GM12891 (cell line): ENCODE measurements at regions not wholly inside any gene's neighbourhood (a gene's known extent, or its start where the extent isn't known, plus 50 kb on each side); places are given as distances from the start of the nearest gene placed in this dataset.
"Not testable (repeated sequence)": the region's sequence is repeated elsewhere in the genome, so short reads cannot be mapped to it uniquely, and the experiment has no call there.

ENCODE experiments used
- DNase-seq: peaks from one replicate; pipeline ENCODE4 v3.0.0; 2011; ENCODE audit warnings: low spot score; ENCODE audit not compliant: insufficient read length
- FAIRE-seq: peaks from 2 replicates; lab custom pipeline; 2011; peaks lifted over from hg19 to GRCh38; lab: Jason Lieb, UNC
- PAX5 ChIP-seq: IDR thresholded peaks from 2 replicates; pipeline ENCODE4 v1.6.1; 2011; ENCODE audit warnings: low read length, moderate library complexity, mild to moderate bottlenecking; ENCODE audit not compliant: insufficient read depth, severe bottlenecking
- POLR2A ChIP-seq: IDR thresholded peaks from 2 replicates; pipeline ENCODE4 v1.6.1; 2011; ENCODE audit warnings: low read depth, low read length, control low read depth
- POLR2AphosphoS5 ChIP-seq: IDR thresholded peaks from 2 replicates; pipeline ENCODE4 v1.6.1; 2011; ENCODE audit warnings: low read depth, low read length, control low read depth
- POU2F2 ChIP-seq: IDR thresholded peaks from 2 replicates; pipeline ENCODE4 v1.6.1; 2011; ENCODE audit warnings: low read depth, mild to moderate bottlenecking, control low read depth, low read length, moderate library complexity
- SPI1 ChIP-seq: IDR thresholded peaks from 2 replicates; pipeline ENCODE4 v1.6.1; 2011; ENCODE audit warnings: low read depth, low read length, control low read depth
- TAF1 ChIP-seq: IDR thresholded peaks from 2 replicates; pipeline ENCODE4 v1.6.1; 2011; ENCODE audit warnings: low read depth, low read length, control low read depth

GRCh38 chr6:154611847-154612246, 101.4 kb upstream of the CNKSR3 start:
- no peak for DNase-seq
- TF ChIP-seq POLR2A = no peak
- no peak for TF ChIP-seq SPI1
- no peak for TF ChIP-seq POU2F2
- TF ChIP-seq TAF1 = no peak
- TF ChIP-seq PAX5 = no peak
- TF ChIP-seq POLR2AphosphoS5 = no peak
- FAIRE-seq = no peak

DNA sequence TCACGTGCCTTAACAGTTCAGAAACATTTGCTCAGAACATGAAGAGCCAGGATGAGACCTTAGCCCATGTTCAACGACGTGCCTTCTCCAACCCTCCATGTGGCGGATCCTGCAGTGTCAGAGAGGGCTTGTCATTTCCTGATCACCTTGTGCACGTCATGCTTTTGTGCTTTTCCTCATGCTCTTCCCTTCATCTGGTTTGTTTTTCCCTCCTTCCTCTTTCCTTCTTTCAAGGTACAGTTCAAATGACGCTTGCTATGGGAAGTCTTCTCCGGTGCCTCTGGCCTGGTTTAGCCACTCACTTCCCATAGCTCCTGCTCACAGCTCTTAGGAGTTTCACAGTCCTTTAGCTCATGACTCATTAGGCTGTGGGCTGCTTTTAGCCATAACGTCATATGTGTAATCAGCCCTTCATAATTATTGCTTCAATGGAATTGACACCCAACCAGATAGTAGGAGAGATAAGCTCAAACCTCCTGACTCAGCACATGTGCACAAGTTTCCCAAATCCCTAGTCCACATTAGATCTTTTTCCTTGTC, 102.7 kb upstream of the CNKSR3 start:
- DNase-seq (no peak), FAIRE-seq (no peak)
- TF ChIP-seq POLR2A (no peak), TAF1 (no peak), SPI1 (no peak), POU2F2 (no peak), PAX5 (no peak), POLR2AphosphoS5 (no peak)

- TF ChIP-seq POU2F2 (no peak), POLR2A (no peak), TAF1 (no peak), PAX5 (no peak), SPI1 (no peak), POLR2AphosphoS5 (no peak)
- no peak for DNase-seq
- FAIRE-seq = no peak
These were observed 103.6 kb upstream of the CNKSR3 start for GRCh38 chr6:154614101-154614500.

GRCh38 chr6:154614641-154615040, 104.2 kb upstream of the CNKSR3 start:
- no peak for TF ChIP-seq PAX5
- TF ChIP-seq SPI1 = no peak
- TF ChIP-seq POLR2A = no peak
- DNase-seq = no peak
- no peak for FAIRE-seq

DNA sequence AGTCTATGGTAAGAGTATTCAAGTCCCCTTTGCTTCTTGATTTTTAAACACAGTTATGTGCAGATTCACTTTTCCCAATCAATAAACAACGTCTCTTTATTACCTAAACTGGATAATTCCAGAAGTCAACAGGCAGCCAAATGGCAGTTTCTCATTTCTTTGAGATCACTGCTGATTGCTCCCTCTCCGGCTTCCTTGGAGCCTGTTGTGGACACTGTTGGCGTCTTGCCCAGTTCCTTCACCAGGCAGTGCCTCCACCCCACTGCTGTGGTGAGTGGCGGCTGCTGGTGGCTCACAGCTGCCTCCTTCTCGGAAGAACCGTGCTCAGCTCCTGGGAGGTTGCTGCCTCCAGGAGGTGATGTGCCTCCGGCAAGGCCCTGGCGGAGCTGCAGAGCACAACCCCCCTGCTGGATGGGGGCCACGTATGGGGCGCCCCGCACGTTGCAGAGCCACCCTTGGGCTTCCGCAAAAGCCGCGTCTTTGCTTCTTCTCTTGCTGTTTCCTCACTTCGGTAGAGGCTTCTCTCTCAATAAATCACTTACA, 105.1 kb upstream of the CNKSR3 start:
- FAIRE-seq (no peak), DNase-seq (no peak)
- TF ChIP-seq TAF1 = no peak
- no peak for TF ChIP-seq POLR2AphosphoS5
- TF ChIP-seq POU2F2 = no peak
- no peak for TF ChIP-seq SPI1
- TF ChIP-seq PAX5 = no peak
- TF ChIP-seq POLR2A = no peak

DNA sequence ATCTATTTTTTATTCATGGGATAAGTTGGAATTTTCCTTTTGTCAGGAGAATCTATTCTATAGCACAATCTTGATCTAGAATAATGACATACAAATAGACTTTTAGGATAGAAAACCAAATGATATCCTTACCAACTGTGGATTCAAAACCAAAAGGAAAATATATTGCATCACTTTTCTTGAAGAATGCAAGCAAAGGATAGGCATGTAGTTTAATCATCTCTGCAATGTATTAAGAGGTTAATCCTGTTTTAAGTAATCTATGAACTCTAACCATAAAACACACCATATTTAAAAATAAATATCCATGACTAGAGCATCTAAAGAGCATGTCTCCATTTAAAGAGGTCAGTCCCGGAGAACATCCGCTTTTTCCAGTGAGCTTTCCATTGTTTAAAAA, 106.7 kb upstream of the CNKSR3 start:
- no peak for DNase-seq
- no peak for FAIRE-seq

DNA sequence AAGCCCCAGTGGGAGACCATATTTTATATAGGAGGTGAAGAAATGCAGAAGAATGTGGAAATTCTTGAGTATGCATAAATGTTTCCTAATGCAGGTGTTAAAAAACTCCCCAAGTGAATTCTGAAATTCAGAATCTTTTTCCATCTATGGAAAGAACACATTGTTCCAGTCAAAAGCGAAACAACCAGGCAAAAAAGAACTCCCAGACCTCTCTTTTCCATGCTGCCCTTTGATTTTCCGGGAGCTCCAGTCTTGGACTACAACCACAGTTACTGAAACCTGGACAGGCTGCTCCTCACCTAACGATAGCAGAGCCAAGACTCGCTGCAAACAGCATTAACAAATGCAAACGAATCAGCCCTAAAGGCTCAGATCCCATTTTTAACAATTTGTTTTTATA, 108.7 kb upstream of the CNKSR3 start:
- no peak for DNase-seq
- TF ChIP-seq POLR2AphosphoS5 (no peak), POLR2A (no peak), TAF1 (no peak), SPI1 (no peak), POU2F2 (no peak), PAX5 (no peak)
- no peak for FAIRE-seq

More for the DNA sequence above, 106.7 kb upstream of the CNKSR3 start:
- TF ChIP-seq SPI1 = no peak
- TF ChIP-seq PAX5 = no peak
- TF ChIP-seq POLR2AphosphoS5 = no peak
- no peak for TF ChIP-seq POU2F2
- no peak for TF ChIP-seq POLR2A
- TF ChIP-seq TAF1 = no peak

DNA sequence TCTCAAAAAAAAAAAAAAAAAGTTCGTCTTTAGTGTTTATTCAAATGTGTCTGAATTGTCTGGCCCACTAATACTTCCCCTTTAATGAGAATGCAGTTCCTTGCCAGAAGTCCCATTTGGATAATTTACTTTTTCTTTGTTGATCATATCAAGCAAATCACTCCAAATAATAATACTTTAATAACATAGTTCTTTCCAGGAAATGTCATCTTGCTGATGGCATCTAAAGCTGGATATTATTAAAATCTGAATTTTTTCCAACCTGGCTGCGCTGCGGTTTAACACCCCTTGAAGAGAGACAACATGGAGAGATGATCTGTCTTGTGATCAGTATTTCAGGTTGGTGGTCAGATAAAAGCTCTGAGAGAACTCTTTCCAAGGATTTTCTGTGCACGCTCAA, 111.2 kb upstream of the CNKSR3 start:
- TF ChIP-seq PAX5 (no peak), POLR2A (no peak), POLR2AphosphoS5 (no peak), TAF1 (no peak), SPI1 (no peak), POU2F2 (no peak)
- DNase-seq (no peak), FAIRE-seq (no peak)

DNA sequence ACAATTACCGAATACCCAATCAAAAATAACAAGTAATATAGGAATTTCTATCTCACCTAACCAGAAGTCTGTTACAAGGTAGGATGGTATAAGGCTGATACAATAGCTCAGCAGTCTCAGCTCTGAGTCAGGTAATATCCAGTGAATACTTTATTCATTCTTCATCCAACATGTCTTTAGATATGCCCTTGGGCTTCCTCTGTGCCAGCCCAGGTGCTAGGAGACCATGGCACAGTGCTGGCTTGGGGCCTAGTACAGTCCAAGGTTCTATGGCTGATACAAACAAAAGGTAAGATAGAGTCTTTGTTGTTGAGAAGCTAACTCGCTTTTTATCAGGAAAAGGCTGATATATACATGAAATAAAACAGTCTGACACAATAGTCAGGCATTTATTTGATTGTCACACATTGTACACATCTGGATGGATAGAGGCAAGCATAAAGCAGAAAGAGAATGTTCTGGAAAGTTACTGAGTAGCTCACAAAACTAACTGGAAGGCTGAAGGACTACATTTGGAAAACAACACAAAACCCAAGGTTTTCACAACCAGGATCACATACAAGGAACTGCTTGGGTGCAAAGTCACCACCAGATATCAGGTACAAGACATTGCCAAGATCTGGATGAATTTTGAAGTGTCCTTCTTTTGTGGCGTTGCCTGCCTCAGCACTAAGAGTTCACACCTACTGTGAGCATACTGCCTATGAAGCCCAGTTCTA, 110.4 kb upstream of the SCAF8 start:
- FAIRE-seq = no peak
- TF ChIP-seq POU2F2 (no peak), POLR2A (no peak), PAX5 (no peak), POLR2AphosphoS5 (no peak), TAF1 (no peak), SPI1 (no peak)
- DNase-seq = no peak

DNA sequence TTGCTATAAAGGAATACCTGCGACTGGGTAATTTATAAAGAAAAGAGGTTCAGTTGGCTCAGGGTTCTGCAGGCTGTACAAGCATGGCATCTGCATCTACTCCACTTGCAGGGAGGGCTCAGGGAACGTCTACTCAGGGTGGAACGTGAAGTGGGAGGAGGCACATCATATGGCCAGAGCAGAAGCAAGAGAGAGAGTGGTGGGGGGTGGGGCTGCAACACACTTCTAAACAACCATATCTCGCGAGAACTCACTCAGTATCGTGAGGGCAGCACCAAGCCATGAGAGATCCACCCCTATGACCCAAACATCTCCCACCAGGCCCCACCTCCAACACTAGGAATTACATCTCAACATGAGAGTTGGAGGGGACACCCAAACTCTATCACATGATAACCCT, 109.8 kb upstream of the SCAF8 start:
- DNase-seq (no peak), FAIRE-seq (no peak)
- TF ChIP-seq POLR2A (no peak), SPI1 (no peak), PAX5 (no peak), POU2F2 (no peak), TAF1 (no peak)

- no peak for FAIRE-seq
- TF ChIP-seq PAX5 = no peak
- TF ChIP-seq POLR2A = no peak
- TF ChIP-seq POLR2AphosphoS5 = no peak
- no peak for DNase-seq
These were observed 109.1 kb upstream of the SCAF8 start for GRCh38 chr6:154624038-154624599.

GRCh38 chr6:154624727-154625126, 108.5 kb upstream of the SCAF8 start:
- DNase-seq, FAIRE-seq: not testable (repeated sequence)
